NCI-H187 (cell line): ENCODE measurements at regions not wholly inside any gene's neighbourhood (a gene's known extent, or its start where the extent isn't known, plus 50 kb on each side); places are given as distances from the start of the nearest gene placed in this dataset.

ENCODE experiments used
- DNase-seq, 2 experiments: peaks; one replicate each; lab custom pipeline; 2025; lab: John Stamatoyannopoulos, UW

DNA sequence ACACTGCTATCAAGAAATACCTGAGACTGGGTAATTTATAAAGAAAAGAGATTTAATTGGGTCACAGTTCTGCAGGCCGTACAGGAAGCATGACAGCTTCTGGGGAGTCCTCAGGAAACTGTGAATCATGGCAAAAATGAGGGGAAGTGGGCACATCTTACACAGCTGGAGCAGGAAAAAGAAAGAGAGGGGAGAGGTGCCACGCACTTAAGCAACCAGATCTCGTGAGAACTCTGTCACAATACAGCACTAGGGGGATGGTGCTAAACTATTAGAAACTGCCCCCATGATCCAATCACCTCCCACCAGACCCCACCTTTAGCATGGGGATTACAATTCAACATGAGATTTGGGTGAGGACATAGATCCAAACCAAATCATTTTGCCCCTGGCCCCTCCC, 105.5 kb upstream of the CPLX2 start:
- no peak for DNase-seq

DNA sequence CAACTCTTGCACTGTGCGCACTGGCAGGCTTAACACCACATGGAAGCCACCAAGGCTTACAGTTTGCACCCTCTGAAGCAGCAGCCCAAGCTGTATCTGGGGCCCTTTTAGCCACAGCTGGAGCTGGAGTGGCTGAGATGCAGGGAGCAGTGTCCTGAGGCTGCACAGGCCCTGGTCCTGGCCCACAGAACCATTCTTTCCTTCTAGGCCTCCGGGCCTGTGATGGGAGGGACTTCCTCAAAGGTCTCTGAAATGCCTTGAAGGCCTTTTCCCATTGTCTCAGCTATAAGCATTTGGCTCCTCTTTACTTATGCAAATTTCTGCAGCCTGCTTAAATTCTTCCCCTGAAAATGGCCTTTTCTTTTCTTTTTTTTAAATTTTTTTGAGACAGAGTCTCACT, 104.4 kb upstream of the CPLX2 start:
- DNase-seq, result no peak

DNA sequence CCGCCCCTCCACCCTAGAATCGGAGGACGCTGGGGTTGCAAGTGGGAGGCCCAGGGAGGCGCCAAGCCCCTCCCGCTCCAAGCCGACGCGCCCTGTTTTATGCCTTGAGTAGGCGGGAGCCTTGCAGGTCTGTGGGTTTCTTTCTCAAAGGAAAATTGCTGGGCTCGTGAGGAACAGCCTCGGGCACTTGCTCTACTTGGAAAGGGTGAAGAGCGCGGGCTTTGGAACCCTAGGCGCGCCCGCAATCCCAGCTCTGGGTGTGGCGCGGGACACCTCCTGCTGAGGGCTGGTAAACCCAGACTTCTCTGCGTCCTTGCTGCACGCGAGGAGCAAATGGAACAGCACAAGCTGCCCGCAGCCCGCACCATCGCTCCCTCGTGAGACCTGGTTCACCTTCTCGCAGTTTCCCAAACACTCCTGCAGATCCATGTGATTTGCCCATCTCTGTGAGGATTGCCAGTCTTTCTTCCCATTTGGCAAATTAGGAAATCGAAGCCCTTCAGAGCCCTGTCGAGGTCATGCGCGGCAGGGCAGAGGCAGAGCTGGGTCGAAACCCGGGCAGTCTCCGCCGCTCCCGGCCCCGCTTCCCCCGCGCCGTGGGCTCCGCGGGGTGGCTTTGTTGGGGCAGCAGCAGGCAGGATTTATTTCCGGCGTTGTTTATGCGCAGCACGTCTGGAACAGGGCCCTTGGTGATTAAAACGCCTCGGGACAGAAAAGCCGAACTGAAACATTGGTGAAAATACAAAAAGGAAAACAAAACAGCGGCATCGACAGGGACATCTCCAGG, 98.4 kb upstream of the CPLX2 start:
- no peak for DNase-seq

DNA sequence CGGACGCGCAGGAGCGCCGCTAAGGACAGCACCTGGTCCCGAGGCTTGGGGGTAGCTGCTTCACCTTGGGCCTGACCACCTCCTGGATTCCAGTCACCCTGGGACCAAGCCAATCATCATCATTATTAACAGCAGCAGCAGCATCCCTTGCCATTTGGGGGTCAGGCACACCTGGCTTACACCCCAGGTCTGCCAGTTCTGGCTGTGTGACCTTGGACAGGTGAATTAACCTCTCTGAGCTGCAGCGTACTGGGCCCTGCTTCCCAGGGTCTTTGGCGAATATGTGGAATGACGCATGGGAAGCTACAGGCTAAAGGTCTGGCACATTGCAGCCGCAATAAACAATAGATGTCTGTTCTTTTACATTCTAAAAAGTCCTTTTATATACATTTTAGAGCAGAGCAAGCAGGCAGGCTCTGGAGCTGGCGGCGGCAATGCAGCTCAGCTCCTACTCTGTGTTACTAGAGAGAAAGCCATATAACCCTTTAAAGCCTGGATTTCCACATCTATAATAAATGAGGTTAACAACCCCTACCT, 97.8 kb upstream of the CPLX2 start:
- no peak for DNase-seq

DNA sequence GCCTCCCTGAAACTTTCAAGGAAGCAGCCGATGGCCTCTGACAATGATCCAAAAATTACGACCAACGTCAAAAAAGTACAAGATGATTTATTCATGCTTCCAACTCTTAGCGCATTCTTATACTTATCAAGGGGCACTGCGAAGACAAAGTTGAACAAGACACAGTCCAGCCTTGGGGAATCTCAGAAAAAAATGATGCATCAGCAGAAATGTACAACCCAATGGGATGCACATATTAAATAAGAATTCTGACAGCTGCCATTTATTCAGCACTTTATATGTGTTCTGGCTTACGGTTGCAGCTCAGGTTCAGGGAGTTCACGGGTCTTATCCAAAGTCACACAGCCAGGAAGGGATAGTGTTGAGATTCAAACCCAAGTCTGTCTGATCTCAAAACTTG, 96.0 kb upstream of the CPLX2 start:
- no peak for DNase-seq

DNA sequence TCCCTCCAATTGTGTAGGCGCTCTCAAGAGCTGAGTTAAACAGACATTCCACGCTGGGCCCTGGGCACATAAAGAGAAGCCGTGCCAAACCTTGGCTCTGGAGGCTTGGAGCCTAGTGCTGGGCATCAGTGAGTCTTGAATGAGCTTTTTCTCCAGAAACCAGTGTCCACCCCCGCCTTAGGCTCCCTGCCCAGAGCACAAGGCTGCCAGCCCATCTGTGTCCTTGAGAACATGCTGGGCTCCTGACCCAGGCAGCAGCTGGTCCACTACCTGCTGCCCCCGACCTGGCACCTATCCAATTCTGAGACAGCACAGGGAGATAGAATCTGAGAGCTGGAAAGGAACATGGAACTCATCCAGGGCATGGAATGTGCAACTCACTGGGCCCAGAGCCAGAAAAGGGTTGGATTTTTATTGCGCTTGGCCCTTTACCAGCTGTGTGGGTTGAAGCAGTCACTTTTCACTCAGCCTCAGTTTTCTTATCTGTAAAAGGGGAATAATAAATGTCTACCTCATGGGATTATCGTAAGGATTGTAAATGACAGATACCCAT, 92.4 kb upstream of the CPLX2 start:
- no peak for DNase-seq

DNA sequence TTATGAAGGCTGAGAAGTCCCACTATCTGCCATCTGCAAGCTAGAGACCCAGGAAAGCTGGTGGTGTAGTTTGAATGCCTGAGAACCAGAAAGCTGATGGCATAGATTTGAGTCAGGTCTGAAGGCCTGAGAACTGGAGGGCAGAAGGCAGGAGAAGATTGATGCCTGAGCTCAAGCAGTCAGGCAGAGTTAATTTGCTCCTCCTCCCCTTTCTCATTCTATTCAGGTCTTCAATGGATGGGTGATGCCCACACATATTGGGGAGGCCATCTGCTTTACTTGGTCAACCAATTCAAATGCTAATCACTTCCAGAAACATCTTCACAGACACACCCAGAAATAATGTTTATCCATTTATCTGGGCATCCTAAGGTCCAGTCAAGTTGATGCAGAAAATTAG, 87.6 kb upstream of the CPLX2 start:
- no peak for DNase-seq

DNA sequence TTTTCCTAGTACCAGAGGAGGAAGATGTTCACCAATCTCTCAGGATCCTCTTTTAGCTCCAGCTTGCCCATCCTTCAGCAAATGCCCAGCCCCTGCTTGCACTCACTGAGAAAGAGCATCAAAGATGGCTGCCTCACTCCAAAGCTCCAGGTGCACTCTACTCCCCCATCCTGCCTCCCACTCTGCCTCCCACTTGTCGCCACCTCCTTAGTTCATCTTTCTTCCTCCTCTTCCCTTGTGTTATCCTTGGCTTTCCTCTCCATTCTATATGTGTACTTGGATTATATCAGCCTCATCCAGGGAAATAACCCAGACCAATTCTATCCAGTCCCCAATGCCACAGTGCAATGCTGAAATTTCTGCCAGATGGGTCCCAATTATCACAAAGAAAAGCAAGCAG, 87.1 kb upstream of the CPLX2 start:
- DNase-seq, result no peak

DNA sequence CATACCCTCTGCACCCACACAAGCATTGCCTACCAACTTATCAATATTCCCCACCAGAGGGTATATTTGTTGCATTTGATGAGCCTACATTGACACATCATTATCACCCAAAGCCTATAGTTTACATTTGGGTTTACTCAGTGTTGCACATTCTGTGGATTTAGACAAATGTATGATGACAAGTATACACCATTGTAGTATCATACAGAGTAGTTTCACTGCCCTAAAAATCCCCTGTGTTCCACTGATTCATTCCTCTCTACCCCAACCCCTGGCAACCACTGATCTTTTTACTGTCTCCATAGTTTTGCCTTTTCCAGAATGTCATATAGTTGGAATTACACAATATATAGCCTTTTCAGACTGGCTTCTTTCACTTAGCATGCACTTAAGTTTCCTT, 85.7 kb upstream of the CPLX2 start:
- DNase-seq, result no peak

DNA sequence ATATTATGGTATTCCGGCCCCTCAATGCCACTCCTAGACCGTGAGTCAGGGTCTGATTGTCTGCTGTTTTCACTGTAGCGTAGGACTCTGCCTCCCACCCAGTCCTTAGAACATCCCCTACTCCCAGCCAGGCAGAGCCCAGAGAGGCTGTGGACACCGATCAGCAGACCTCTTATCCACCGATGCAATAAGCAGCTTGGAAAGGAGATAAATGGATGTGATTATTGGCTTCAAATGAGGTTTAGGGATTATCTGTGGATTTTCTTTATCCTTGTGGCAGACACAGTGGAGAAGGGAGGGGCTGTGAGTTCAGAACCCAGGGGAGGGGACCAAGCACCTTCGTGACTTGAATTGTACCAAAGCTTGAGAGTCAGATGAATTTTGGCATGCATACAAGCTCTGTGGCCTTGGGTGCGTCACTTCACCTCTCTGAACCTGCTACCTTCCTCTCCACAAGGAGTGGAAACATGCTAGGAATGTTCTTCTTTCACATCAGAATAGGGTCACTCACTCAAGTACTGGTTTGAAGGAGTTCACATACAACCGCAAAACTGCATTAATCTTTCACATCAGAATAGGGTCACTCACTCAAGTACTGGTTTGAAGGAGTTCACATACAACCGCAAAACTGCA, 83.1 kb upstream of the CPLX2 start:
- DNase-seq, result no peak

DNA sequence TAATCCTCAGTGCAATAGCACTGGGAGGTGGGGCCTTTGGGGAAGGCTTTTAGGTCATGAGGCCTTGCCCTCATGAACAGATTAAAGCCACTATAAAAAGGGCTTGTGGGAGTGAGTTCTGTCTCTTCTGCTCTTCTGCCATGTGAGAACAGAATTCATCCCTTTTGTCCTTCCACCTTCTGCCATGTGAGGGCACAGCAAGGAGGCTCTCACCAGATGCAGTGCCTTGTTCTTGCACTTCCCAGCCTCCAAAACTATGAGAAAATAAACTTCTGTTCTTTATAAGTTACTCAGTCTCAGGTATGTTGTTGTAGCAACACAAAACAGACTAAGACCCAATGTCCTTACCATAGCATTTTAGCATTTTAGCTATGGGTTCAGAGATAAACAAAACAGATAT, 81.7 kb upstream of the CPLX2 start:
- DNase-seq, result no peak

DNA sequence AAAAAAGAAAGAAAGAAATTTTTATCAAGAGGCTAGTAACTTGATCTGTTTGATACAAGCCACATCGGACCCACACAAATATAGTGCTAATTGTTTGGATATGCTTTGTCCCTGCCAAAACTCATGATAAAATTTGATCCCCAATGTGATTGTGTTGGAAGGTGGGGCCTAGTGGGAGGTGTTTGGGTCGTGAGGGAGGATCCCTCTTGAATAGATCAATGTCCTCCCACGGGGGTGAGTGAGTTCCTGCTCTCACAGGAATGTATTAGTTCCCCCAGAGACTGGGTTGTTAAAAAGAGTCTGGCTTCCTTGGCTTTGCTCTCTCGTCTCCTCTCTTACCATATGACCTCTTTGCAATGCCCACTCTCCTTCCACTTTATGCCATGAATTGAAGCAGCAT, 80.6 kb upstream of the CPLX2 start:
- DNase-seq, result no peak

DNA sequence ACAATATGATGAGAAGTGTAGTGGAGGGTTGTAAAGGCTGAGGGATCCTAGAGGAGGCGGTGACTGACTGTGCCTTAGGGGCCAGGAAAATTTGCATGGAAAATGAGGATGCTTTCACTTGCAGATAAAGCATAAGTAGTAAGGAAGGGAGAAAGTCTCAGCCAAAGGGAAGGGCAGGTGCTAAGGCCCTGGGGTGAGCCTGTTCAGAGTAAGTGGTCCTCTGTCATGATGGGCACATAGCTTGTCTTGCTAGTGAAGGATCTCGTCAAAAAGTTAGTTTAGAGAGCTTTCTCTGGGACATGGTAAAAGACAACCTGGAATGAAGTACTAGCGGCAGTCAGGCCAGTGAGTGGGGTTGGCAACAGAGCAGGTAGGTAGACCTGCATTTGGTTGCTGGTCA, 75.4 kb upstream of the CPLX2 start:
- DNase-seq, result no peak

DNA sequence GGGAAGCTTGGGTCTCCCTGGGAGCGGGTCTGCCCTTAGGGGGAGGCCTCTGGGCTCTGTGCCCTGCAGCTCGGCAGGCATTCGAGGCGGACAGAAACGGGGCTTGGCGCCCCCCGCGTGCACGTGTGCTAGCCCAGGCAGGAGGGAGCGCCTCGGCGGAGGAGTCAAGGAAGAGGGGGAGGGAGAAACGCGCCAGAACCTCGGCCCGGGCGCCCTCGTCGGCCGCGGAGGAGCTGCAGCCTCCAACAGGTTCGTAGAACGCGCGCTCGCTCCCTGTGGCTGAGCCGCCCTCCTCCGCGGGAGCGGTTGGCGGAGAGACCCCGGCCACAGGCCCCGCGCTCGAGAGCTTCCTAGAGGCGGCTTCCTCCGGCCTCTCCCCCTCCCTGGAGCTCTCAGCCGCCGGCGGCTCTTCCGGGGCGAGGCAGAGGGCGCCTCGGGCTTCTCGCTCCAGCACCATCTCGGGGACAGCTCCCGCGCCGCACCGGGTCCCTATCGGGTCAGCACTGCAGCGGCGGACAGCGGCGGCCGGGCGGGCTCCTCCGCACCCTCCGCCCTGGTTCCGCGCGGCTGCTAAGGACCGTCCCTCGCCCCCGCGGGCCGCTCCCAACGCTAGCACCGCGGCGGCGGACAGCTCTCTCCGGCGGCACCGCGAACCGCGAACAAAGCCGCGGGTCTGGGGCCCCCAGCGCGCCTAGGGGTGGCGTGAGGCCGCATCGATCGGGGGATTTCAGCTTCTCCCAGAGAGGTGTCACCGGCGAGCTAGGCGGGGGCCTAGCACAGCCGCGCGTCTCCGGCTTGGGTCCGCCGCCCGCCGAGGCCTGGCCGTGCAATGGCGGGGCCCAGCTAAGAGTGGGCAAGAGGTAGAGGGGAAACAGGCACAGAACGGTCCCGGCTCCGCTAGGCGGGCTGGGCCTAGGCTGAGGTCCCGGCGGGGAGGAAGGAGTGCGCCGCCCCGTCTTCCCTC, 74.6 kb upstream of the CPLX2 start:
- peak; percentile 39 to 42 for DNase-seq

DNA sequence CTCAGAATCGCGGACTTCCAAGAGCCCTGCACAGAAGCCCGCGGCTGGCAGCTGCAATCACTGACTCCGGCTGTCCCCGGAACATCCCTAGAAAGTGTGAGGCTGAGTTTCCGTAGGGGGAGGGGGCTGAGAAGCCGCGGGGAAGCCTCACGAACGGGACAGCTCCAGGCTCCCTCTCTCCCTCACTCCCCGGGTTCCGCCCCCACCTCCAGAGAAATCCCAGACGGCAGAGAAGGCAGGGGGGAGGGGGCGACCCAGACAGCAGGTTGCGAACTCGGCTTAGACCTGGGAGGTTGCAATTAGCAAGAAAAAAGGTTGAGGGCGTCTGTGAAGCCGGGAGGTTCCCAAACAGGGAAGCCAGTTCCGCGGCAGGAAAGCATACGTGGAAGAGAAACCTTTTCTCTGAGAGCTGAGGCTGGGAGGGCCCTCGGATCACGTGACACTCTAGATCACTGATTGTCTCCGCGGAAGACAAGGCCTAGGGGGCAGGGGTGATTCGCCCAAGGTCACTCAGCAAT, 73.8 kb upstream of the CPLX2 start:
- peak; percentile 75 to 88 for DNase-seq

DNA sequence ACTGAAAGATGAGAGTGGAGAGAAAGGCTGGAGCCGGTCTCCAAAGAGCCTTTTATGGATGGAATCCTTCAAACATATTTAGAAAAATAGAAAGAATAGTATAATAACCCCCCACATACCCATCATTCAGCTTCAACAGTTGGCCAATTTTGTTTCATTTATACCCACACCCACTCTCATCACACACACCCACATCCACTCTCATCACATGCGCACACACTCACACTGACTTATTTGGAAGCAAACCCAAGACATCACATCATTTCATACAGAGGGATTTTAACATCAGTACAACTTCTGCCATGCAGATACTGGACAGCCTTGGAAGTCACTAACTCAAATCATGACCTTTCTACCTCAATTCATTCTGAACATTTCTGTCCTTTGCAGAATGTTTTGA, 72.8 kb upstream of the CPLX2 start:
- DNase-seq, result no peak

DNA sequence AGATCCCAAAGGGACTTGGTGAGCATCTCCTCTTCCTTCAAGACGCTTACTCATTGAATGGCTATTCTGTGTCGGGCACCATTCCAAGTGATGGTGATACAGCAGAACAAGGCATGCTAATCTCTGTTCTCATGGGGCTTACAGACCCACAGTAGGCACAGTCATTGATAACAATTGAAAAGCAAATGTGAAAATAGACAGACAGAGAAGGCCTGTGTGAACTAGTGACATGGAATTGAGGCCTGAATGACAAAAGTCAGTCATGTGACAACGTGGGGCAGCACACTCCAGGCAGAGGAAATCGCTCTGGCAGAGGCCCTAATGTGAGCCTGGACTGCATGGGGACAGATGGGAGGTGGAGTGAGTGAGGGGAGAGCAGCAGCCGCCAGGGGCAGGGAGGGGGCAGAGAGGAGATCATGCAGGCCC, 70.7 kb upstream of the CPLX2 start:
- no peak for DNase-seq

DNA sequence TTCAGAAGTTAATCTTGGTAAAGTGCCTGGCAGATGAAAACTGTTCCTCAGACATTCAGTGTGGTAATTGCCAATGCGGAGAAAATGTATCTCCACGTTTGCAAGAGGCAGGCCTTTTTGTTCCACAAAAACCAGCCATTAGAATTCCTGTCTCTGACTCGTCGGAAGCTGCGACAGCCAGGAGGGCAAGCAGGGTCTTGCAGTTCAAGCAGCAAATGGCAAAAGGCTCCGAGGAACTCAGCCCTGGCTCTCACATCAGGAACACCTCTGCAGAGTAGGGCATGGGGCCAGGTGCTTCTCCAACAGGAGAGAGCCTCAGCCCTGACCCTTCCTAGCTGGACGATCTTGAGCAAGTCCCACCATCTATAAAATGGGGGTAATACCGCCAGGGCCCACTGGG, 69.0 kb upstream of the CPLX2 start:
- no peak for DNase-seq

DNA sequence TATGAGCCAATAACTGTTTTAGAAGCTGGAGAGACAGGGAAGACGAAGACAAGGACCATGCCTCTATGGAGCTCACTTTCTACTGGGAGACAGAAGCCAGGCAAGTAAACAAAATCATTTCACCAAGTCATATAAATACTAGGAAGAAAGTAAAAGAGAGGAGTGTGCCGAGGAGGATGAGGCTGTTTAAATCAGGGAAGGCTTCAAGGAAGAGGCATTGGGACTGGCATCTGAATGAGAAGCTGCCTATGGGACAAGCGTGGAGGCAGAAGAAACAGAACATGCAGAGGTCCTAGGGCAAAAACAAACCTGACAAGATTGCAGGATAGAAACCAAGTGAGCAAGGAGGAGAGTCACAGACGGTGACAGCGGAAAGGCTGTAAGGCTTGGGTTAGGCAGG, 68.1 kb upstream of the CPLX2 start:
- no peak for DNase-seq

DNA sequence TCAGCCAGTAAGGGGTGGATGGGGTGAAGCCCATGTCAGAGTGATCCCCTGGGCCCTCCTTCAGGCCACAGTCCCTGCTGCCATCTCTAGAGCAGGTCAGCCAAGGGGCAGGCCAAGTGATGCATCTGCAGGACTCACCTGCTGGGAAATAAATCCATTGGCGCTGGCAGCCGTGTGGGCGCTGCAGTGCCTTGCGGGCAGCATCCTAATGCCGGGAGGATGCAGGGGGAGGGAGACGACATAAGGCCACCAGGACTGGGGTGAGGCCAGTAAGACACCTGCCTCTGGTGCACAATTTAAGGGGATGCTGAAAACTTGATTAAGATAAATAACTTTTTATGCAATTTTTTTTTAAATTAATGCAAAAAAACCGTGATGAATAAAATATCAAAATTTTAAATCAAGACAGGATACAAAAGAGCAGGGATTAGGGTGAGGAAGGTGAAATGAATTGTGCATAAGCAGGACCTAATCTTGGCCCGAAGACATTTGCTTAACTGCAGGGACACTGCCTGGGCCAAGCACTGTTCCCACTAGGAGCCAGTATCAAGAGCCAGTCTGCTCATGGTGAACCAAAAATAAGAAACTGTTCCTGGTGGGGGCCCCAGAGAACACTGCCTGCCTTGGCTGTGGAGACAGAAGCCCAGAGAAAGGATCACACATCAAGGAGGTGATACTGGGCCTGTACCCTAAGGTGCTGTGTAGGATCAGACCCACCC, 67.5 kb upstream of the CPLX2 start:
- DNase-seq, result no peak
